HCT116 (cell line): ENCODE measurements at regions not wholly inside any gene's neighbourhood (a gene's known extent, or its start where the extent isn't known, plus 50 kb on each side); places are given as distances from the start of the nearest gene placed in this dataset.

Experiments used
- ATAC-seq: fragments of 200-7000 bp; cut with Tn5 transposase; 2 replicates; pipeline ENCODE4 v1.9.1; 2020; ENCODE audit warnings: mild to moderate bottlenecking, moderate library complexity
- BruUV-seq: library from RNA; stranded (reverse); fragments of 400-500 nt; replicated peaks from 2 replicates; lab custom pipeline; 2021; lab: Mats Ljungman, UMichigan
- CTCF ChIA-PET: fragments of 300-600 bp; sonication (Branson Sonifier 250); formaldehyde crosslinking; loops from one replicate; lab custom pipeline; 2021; ENCODE audit warnings: antibody characterized with exemption; lab: Charles Lee
- POLR2A ChIA-PET: fragments of 300-600, 350-600 bp; sonication (Branson Sonifier 250); formaldehyde crosslinking; loops from one replicate; lab custom pipeline; 2021; ENCODE audit warnings: antibody characterized with exemption; lab: Charles Lee
- RAD21 ChIA-PET, 2 experiments: fragments of 300-600 bp; sonication (Branson Sonifier 250); formaldehyde crosslinking; loops; one replicate each; lab custom pipeline; 2023; ENCODE audit warnings: low total read pairs in 2 of 2; ENCODE audit not compliant: uncharacterized antibody in 2 of 2, unreplicated experiment in 2 of 2, low non-redundant PET in 1 of 2; lab: Charles Lee
- DNase-seq: peaks from one replicate; pipeline ENCODE4 v3.0.0-alpha.2; 2010; ENCODE audit warnings: low read depth, low spot score
- H2AFZ ChIP-seq: fragments of 200-600 bp; shearing (Covaris generic), sonication (generic); 2 replicates; pipeline ENCODE4 v1.6.1; 2017; ENCODE audit warnings: low read depth, mixed run types, mixed read lengths, antibody characterized with exemption, low read length; ENCODE audit not compliant: poor library complexity, severe bottlenecking
- H3K27ac ChIP-seq: 2 replicates; pipeline ENCODE4 v1.5.1; 2012; ENCODE audit warnings: low read depth, low read length
- H3K27me3 ChIP-seq: fragments of 200-600 bp; sonication (generic); 2 replicates; pipeline ENCODE4 v1.6.1; 2016; ENCODE audit warnings: mixed run types, low read length, mixed read lengths; ENCODE audit not compliant: insufficient read depth
- H3K36me3 ChIP-seq, 2 experiments: fragments of 200-500 bp in 1 of 2; fragments of 200-600 bp in 1 of 2; sonication (Bioruptor generic) in 1 of 2; sonication (generic) in 1 of 2; 2 replicates each; pipeline versions ENCODE4 v1.5.1 to v1.6.1; 2014 to 2016; ENCODE audit warnings: low read length in 2 of 2, inconsistent platforms in 1 of 2, mixed read lengths in 1 of 2, mixed run types in 1 of 2; ENCODE audit not compliant: insufficient read depth in 2 of 2, control insufficient read depth in 1 of 2
- H3K4me1 ChIP-seq, 2 experiments: fragments of 200-600 bp in 1 of 2; sonication (generic) in 1 of 2; 2 replicates each; pipeline versions ENCODE4 v1.5.1 to v1.6.1; 2012 to 2017; ENCODE audit warnings: low read length in 2 of 2, inconsistent platforms in 1 of 2, mild to moderate bottlenecking in 1 of 2, mixed read lengths in 1 of 2, mixed run types in 1 of 2, moderate library complexity in 1 of 2; ENCODE audit not compliant: insufficient read depth in 2 of 2, control insufficient read depth in 1 of 2
- H3K4me2 ChIP-seq: fragments of 200-600 bp; sonication (generic); 2 replicates; pipeline ENCODE4 v1.6.1; 2017; ENCODE audit warnings: mixed run types, low read length, mixed read lengths
- H3K4me3 ChIP-seq, 2 experiments: fragments of 200-600 bp in 1 of 2; sonication (generic) in 1 of 2; replicated peaks in 1 of 2; 2 replicates each; pipeline ENCODE4 v1.5.1; 2011 to 2016; ENCODE audit warnings: low read length in 2 of 2, control low read depth in 1 of 2, low read depth in 1 of 2, mild to moderate bottlenecking in 1 of 2, mixed read lengths in 1 of 2, mixed run types in 1 of 2
- H3K79me2 ChIP-seq: fragments of 200-600 bp; sonication (generic); 2 replicates; pipeline ENCODE4 v1.6.1; 2017; ENCODE audit warnings: mild to moderate bottlenecking, mixed run types, low read length, moderate library complexity, mixed read lengths; ENCODE audit not compliant: insufficient read depth
- H3K9ac ChIP-seq: fragments of 200-600 bp; sonication (generic); 2 replicates; pipeline ENCODE4 v1.6.1; 2016; ENCODE audit warnings: low read length, mixed read lengths
- H3K9me2 ChIP-seq: fragments of 200-600 bp; sonication (generic), shearing (Covaris generic); 2 replicates; pipeline ENCODE4 v1.6.1; 2017; ENCODE audit warnings: mixed run types, mild to moderate bottlenecking, moderate library complexity; ENCODE audit not compliant: insufficient read depth
- H3K9me3 ChIP-seq, 2 experiments: fragments of 200-500 bp in 1 of 2; fragments of 200-600 bp in 1 of 2; sonication (Bioruptor generic) in 1 of 2; sonication (generic) in 1 of 2; 2 replicates each; pipeline ENCODE4 v1.6.1; 2014 to 2017; ENCODE audit warnings: low read length in 2 of 2, mixed read lengths in 2 of 2, inconsistent platforms in 1 of 2, low read depth in 1 of 2, mild to moderate bottlenecking in 1 of 2, mixed run types in 1 of 2, moderate library complexity in 1 of 2; ENCODE audit not compliant: control insufficient read depth in 1 of 2, insufficient read depth in 1 of 2
- H4K20me1 ChIP-seq: fragments of 200-600 bp; sonication (generic), shearing (Covaris generic); 2 replicates; pipeline ENCODE4 v1.6.1; 2017; ENCODE audit warnings: mixed run types, mild to moderate bottlenecking, moderate library complexity; ENCODE audit not compliant: insufficient read depth
- ATF3 ChIP-seq: IDR thresholded peaks from 2 replicates; pipeline ENCODE4 v1.6.1; 2012
- CBX3 ChIP-seq: IDR thresholded peaks from 2 replicates; pipeline ENCODE4 v1.6.1; 2012; ENCODE audit warnings: low read depth
- CEBPB ChIP-seq: IDR thresholded peaks from 2 replicates; pipeline ENCODE4 v1.6.1; 2012; ENCODE audit warnings: low read depth
- CTCF ChIP-seq, 3 experiments: fragments of 200-600 bp in 1 of 3; sonication (generic) in 1 of 3; IDR thresholded peaks in 2 of 3; conservative IDR thresholded peaks in 1 of 3; 2 replicates each; pipeline ENCODE4 v1.5.1; 2012 to 2017; ENCODE audit warnings: low read depth in 2 of 3, low read length in 2 of 3, antibody characterized with exemption in 1 of 3, borderline replicate concordance in 1 of 3, control low read depth in 1 of 3, mild to moderate bottlenecking in 1 of 3, mixed read lengths in 1 of 3, mixed run types in 1 of 3, moderate library complexity in 1 of 3; ENCODE audit not compliant: insufficient read depth in 1 of 3
- EGR1 ChIP-seq: IDR thresholded peaks from 2 replicates; pipeline ENCODE4 v1.6.1; 2012; ENCODE audit warnings: low read depth
- ELF1 ChIP-seq: IDR thresholded peaks from 2 replicates; pipeline ENCODE4 v1.6.1; 2012; ENCODE audit warnings: low read depth, borderline replicate concordance
- EZH2 ChIP-seq: fragments of 200-600 bp; sonication (generic); IDR thresholded peaks from 2 replicates; pipeline ENCODE4 v1.6.1; 2017; ENCODE audit warnings: antibody characterized with exemption, mixed run types
- EZH2phosphoT487 ChIP-seq: fragments of 200-600 bp; IDR thresholded peaks from 2 replicates; pipeline ENCODE4 v1.6.1; 2018; ENCODE audit warnings: antibody characterized with exemption, borderline replicate concordance
- FOSL1 ChIP-seq: IDR thresholded peaks from 2 replicates; pipeline ENCODE4 v1.6.1; 2012; ENCODE audit warnings: low read depth
- JUND ChIP-seq: IDR thresholded peaks from 2 replicates; pipeline ENCODE4 v1.6.1; 2012
- MAX ChIP-seq: IDR thresholded peaks from 2 replicates; pipeline ENCODE4 v1.6.1; 2012
- POLR2A ChIP-seq: IDR thresholded peaks from 2 replicates; pipeline ENCODE4 v1.7.0; 2011; ENCODE audit warnings: borderline replicate concordance; ENCODE audit not compliant: insufficient read depth, insufficient read length; ENCODE audit errors: extremely low read depth
- POLR2AphosphoS5 ChIP-seq: IDR thresholded peaks from 2 replicates; pipeline ENCODE4 v1.6.1; 2011; ENCODE audit warnings: mild to moderate bottlenecking, low read depth, low read length, moderate library complexity
- SP1 ChIP-seq: IDR thresholded peaks from 2 replicates; pipeline ENCODE4 v1.6.1; 2012; ENCODE audit warnings: low read depth
- SRF ChIP-seq: IDR thresholded peaks from 2 replicates; pipeline ENCODE4 v1.6.1; 2012; ENCODE audit warnings: low read depth
- TCF7L2 ChIP-seq: IDR thresholded peaks from 2 replicates; pipeline ENCODE4 v1.7.0; 2011; ENCODE audit warnings: borderline replicate concordance, inconsistent platforms; ENCODE audit not compliant: insufficient read depth, insufficient read length; ENCODE audit errors: extremely low read depth
- YY1 ChIP-seq: IDR thresholded peaks from 2 replicates; pipeline ENCODE4 v1.6.1; 2011; ENCODE audit warnings: low read length, low read depth, moderate library complexity, mild to moderate bottlenecking; ENCODE audit not compliant: insufficient replicate concordance; ENCODE audit errors: extremely low read depth
- ZFX ChIP-seq: fragments of 450-650 bp; IDR thresholded peaks from 2 replicates; pipeline ENCODE4 v1.6.1; 2017
- ZNF274 ChIP-seq: fragments of 200-500 bp; sonication (Bioruptor generic); IDR thresholded peaks from 2 replicates; pipeline ENCODE4 v1.6.1; 2014; ENCODE audit warnings: mild to moderate bottlenecking, low read depth, low read length, inconsistent platforms
- intact Hi-C: fragments of 100-400 bp; cut with micrococcal nuclease; formaldehyde crosslinking; loops from 2 replicates; pipeline ENCODE4 v1.10.0; 2022

- Histone ChIP-seq H3K4me3 (no peak overlapping the region), H3K9me2 (no peaks in the 10 kb centered on the region), H3K4me1 (no peaks in the 10 kb centered on the region), H2AFZ (no peak overlapping the region), H3K36me3 (no peaks in the 10 kb centered on the region), H3K9me3 (no peaks in the 10 kb centered on the region; a peak in 1 of 4 replicates), H3K9ac (no peak overlapping the region), H3K4me2 (no peak overlapping the region), H4K20me1 (no peaks in the 10 kb centered on the region), H3K27ac (no peak overlapping the region), H3K79me2 (no peaks in the 10 kb centered on the region), H3K27me3 (no peaks in the 10 kb centered on the region)
- intact Hi-C loops = no loop called here
- ChIA-PET CTCF (no interaction called here), POLR2A (no interaction called here), RAD21 (no interaction called here)
- ATAC-seq = no peak
- BruUV-seq = no TSS peak
- no peak for DNase-seq
- TF ChIP-seq MAX (no peak), ELF1 (no peak), SRF (no peak), JUND (no peak), EZH2 (no peak), ZNF274 (no peak), ATF3 (no peak), TCF7L2 (no peak), CEBPB (no peak), FOSL1 (no peak), SP1 (no peak), EGR1 (no peak), CTCF (IDR thresholded peaks at IDR 0.05 in 2 of 3, conservative IDR thresholded peaks at IDR 0.05 in 1 of 3; ENCODE audit: borderline replicate concordance in 1 of 3, insufficient read depth in 1 of 3, low read depth in 2 of 3, low read length in 2 of 3) (no peak), POLR2AphosphoS5 (no peak), YY1 (no peak), CBX3 (no peak), EZH2phosphoT487 (no peak), POLR2A (no peak), ZFX (no peak)
Observed at GRCh38 chr7:81051811-81052413, 133.1 kb upstream of the SEMA3C start.
